ENCODE measurements at regions not wholly inside any gene's neighbourhood (a gene's known extent, or its start where the extent isn't known, plus 50 kb on each side); places are given as distances from the start of the nearest gene placed in this dataset.
A peak's percentile ranks its signal among the peaks of the same experiment; 100 is the strongest.

DNA sequence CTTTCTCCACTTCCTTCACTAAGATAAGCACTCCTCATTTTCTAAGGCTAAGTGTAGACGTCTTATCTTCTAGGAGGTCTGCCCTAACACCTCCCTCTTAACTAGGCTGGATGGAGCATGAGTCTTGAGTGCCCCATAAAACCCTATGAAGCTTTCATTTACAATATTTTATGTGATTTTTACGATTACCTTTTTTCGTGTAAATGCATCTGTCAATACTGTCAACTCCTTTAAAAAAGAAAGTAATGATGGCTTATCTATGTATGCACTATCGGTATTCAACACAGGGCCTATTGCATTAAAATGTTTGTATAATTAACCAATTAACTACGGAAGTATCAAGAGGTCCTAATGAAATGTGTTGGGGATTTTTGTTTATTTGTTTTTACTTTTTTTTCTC lies 156.0 kb upstream of the FAM83B start:
- Histone ChIP-seq H3K36me3 (ENCODE audit: control insufficient read depth in 2 of 2, insufficient read depth in 2 of 2, low read length in 1 of 2) (no peaks in the 10 kb centered on the region), H3K27me3 (ENCODE audit: control insufficient read depth in 2 of 2, insufficient read depth in 1 of 2, low read length in 1 of 2) (no peaks in the 10 kb centered on the region)
- DNase-seq (ENCODE audit: low read depth in 6 of 9, low spot score in 9 of 9): no peak

DNA sequence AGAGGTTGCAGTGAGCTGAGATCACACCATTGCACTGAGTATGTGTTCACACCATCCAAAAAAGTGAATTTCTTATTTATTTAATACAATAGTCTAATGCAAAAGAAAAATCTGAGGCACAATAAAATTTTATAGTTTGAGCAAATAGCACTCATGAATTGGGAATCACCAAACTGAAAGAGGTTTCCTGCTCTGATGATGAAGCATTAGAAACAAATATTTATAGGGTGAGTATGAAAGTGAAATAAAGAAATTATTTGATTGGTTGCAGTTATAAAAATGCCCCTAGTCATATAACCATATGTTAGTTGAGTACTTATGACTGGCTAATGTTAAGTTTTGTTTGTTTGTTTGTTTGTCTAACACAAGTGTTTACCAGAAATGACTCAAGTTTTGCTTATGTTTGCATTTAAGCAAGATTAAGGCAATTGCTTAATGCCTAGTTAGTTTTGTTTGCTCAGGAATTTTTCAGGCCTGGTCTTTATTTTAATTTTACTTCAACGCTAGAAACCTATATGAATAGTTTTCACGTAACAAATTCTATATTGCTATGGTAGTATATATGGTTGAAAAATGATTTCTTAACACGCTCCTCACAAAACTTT lies 151.5 kb upstream of the FAM83B start:
- no peaks in the 10 kb centered on the region for H3K27me3 ChIP-seq (ENCODE audit: control insufficient read depth in 2 of 2, insufficient read depth in 1 of 2, low read length in 1 of 2)
- H3K4me1 ChIP-seq (ENCODE audit: control insufficient read depth in 2 of 2, insufficient read depth in 2 of 2, low read length in 2 of 2): no peaks in the 10 kb centered on the region
- DNase-seq (ENCODE audit: low read depth in 6 of 9, low spot score in 9 of 9): no peak
- WGBS: 98% methylated on average over 3 of the region's 3 CpGs
- H3K9me3 ChIP-seq (ENCODE audit: control insufficient read depth in 2 of 2, insufficient read depth in 1 of 2, low read length in 1 of 2): no peaks in the 10 kb centered on the region
- H3K4me3 ChIP-seq (ENCODE audit: low read length in 2 of 2): no peak overlapping the region
- no peak overlapping the region for H3K27ac ChIP-seq (ENCODE audit: low read depth in 1 of 2, low read length in 1 of 2)
- no peaks in the 10 kb centered on the region for H3K36me3 ChIP-seq (ENCODE audit: control insufficient read depth in 2 of 2, insufficient read depth in 2 of 2, low read length in 1 of 2)

More for the DNA sequence above, 156.0 kb upstream of the FAM83B start:
- Histone ChIP-seq H3K4me1 (ENCODE audit: control insufficient read depth in 2 of 2, insufficient read depth in 2 of 2, low read length in 2 of 2) (no peaks in the 10 kb centered on the region), H3K27ac (ENCODE audit: low read depth in 1 of 2, low read length in 1 of 2) (no peak overlapping the region), H3K4me3 (ENCODE audit: low read length in 2 of 2) (no peak overlapping the region), H3K9me3 (ENCODE audit: control insufficient read depth in 2 of 2, insufficient read depth in 1 of 2, low read length in 1 of 2) (no peaks in the 10 kb centered on the region)
- WGBS: 84% methylated on average over 5 of the region's 5 CpGs

DNA sequence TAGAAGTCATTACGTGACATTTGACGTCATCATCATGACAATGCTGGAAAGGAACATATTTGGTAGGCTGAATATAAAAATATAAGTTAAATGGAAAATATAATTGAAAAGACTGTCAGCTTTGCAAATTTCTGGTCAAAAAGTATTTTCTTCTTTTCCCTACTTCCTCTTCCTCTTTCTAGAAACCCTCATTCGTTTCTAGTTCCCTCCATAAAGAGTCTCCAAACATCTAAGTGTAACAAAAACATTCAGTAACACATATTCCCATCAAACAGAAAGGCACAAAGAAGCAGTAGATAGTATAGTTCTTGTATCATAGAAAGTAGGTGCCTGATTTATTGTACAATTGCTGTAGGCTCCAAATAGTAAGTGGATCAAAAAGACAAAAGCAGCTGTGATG lies 150.8 kb upstream of the FAM83B start:
- H3K4me1 ChIP-seq (ENCODE audit: control insufficient read depth in 2 of 2, insufficient read depth in 2 of 2, low read length in 2 of 2): no peaks in the 10 kb centered on the region
- no peaks in the 10 kb centered on the region for H3K36me3 ChIP-seq (ENCODE audit: control insufficient read depth in 2 of 2, insufficient read depth in 2 of 2, low read length in 1 of 2)
- H3K4me3 ChIP-seq (ENCODE audit: low read length in 2 of 2): no peak overlapping the region
- no peaks in the 10 kb centered on the region for H3K9me3 ChIP-seq (ENCODE audit: control insufficient read depth in 2 of 2, insufficient read depth in 1 of 2, low read length in 1 of 2)
- no peak for DNase-seq (ENCODE audit: low read depth in 6 of 9, low spot score in 9 of 9)
- no peak overlapping the region for H3K27ac ChIP-seq (ENCODE audit: low read depth in 1 of 2, low read length in 1 of 2)
- WGBS: 65% methylated on average over 3 of the region's 3 CpGs
- H3K27me3 ChIP-seq (ENCODE audit: control insufficient read depth in 2 of 2, insufficient read depth in 1 of 2, low read length in 1 of 2): no peaks in the 10 kb centered on the region

DNA sequence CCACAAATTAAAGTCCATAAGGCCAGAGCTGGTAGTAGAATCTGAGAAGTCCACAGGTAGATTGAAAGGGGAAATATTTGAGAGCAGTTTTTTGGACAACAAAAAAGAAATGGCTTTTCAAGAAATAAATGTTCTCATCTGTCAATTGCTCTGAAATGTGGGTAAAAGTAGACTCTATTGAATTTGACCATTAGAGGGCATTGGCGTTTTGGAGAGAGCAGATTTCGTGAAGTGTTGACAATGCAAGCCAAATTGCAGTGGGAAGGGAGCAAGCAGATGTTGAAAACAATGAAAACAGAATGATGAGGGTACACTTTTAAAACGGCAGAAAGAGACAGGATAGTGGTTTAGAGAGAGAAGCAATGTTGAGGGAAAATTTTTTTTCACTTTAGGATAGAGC lies 149.1 kb upstream of the FAM83B start:
- Histone ChIP-seq H3K36me3 (ENCODE audit: control insufficient read depth in 2 of 2, insufficient read depth in 2 of 2, low read length in 1 of 2) (no peaks in the 10 kb centered on the region), H3K27ac (ENCODE audit: low read depth in 1 of 2, low read length in 1 of 2) (no peak overlapping the region), H3K27me3 (ENCODE audit: control insufficient read depth in 2 of 2, insufficient read depth in 1 of 2, low read length in 1 of 2) (no peaks in the 10 kb centered on the region), H3K9me3 (ENCODE audit: control insufficient read depth in 2 of 2, insufficient read depth in 1 of 2, low read length in 1 of 2) (no peaks in the 10 kb centered on the region), H3K4me1 (ENCODE audit: control insufficient read depth in 2 of 2, insufficient read depth in 2 of 2, low read length in 2 of 2) (no peaks in the 10 kb centered on the region), H3K4me3 (ENCODE audit: low read length in 2 of 2) (no peak overlapping the region)
- no peak for DNase-seq (ENCODE audit: low read depth in 6 of 9, low spot score in 9 of 9)
- 82% methylated on average over 3 of the region's 3 CpGs for WGBS

DNA sequence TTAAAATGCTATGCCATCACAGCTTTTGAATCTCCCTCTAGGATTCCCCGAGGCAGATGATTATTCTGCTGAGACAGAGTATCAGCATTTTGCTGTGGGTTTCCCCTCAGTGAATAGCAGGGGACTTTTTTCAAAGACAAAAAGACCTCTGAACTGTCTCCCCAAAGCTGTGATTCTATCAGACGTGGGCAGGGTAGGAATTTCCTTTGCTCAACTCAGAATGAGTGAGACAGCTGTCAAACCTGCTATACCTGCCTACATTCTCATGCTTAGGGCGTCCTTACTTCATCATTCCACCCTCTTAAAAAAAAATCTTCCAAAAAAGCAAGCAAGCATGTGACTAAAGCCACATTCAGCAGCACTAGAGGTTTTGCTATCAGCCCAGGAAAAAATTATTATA lies 147.6 kb upstream of the FAM83B start:
- Histone ChIP-seq H3K36me3 (ENCODE audit: control insufficient read depth in 2 of 2, insufficient read depth in 2 of 2, low read length in 1 of 2) (no peaks in the 10 kb centered on the region), H3K4me3 (ENCODE audit: low read length in 2 of 2) (no peak overlapping the region), H3K27ac (ENCODE audit: low read depth in 1 of 2, low read length in 1 of 2) (peak overlapping the region in 1 of 2 donors; percentile 45), H3K9me3 (ENCODE audit: control insufficient read depth in 2 of 2, insufficient read depth in 1 of 2, low read length in 1 of 2) (no peaks in the 10 kb centered on the region), H3K4me1 (ENCODE audit: control insufficient read depth in 2 of 2, insufficient read depth in 2 of 2, low read length in 2 of 2) (no peaks in the 10 kb centered on the region), H3K27me3 (ENCODE audit: control insufficient read depth in 2 of 2, insufficient read depth in 1 of 2, low read length in 1 of 2) (no peaks in the 10 kb centered on the region)
- DNase-seq (ENCODE audit: low read depth in 6 of 9, low spot score in 9 of 9): no peak
- WGBS: 78% methylated on average over 3 of the region's 3 CpGs

DNA sequence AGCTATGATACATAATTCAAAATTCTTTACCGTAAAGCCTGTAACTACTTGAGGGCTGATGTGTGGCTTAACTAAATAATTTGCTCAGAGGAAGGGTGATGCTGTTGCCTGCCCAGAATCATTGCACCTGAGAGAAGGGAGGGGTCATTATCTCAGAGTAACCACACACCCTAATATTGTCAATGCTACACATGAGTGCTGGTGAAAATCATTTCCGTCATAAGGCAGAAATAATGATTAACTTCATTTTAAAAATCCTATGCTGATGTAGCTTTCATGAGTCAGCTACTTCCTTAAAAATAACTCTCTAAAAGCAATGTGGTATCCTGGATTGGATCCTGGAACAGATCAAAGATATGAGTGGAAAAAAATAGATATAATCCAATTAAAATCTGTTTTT lies 146.4 kb upstream of the FAM83B start:
- Histone ChIP-seq H3K9me3 (ENCODE audit: control insufficient read depth in 2 of 2, insufficient read depth in 1 of 2, low read length in 1 of 2) (no peaks in the 10 kb centered on the region), H3K4me1 (ENCODE audit: control insufficient read depth in 2 of 2, insufficient read depth in 2 of 2, low read length in 2 of 2) (no peaks in the 10 kb centered on the region), H3K27me3 (ENCODE audit: control insufficient read depth in 2 of 2, insufficient read depth in 1 of 2, low read length in 1 of 2) (no peaks in the 10 kb centered on the region), H3K4me3 (ENCODE audit: low read length in 2 of 2) (no peak overlapping the region), H3K27ac (ENCODE audit: low read depth in 1 of 2, low read length in 1 of 2) (no peak overlapping the region), H3K36me3 (ENCODE audit: control insufficient read depth in 2 of 2, insufficient read depth in 2 of 2, low read length in 1 of 2) (no peaks in the 10 kb centered on the region)
- 94% methylated on average over 2 of the region's 2 CpGs for WGBS
- no peak for DNase-seq (ENCODE audit: low read depth in 6 of 9, low spot score in 9 of 9)

DNA sequence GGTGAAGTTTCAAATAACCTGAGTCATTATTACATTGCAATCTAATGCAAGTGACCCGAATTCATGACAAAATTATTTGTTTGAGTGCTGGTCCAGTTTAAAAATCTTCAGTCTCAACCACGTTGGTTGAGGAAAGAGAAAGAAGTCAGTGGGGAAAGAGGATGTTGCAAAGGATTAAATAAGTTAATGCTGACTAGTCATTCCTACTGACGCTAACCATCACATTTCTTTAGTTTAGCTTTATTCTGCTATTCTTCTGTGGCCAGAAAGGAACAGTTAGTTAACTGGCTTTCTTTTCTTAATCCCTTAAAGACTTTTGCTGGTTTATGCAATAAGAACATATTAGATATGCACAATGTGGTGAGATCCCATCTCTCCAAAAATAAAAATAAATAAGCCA lies 143.8 kb upstream of the FAM83B start:
- H3K9me3 ChIP-seq (ENCODE audit: control insufficient read depth in 2 of 2, insufficient read depth in 1 of 2, low read length in 1 of 2): no peaks in the 10 kb centered on the region

DNA sequence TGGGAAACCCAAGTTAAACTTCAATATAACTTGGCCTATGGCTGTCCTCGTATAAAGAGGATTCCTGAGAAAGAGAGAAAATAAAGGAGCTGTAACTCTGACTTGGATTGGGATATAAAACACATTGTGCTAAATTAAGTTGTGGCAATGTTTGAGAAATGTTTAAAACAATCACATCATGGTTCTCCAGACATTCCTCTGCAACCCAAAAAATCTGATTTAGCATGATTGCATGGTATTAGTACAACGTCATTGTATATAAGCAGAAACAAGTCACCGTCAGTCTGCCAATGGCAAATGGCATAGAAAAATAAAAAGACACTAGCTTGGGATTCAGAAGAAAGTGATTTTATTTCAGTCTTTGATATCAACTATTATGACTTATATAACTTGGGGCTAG lies 140.2 kb upstream of the FAM83B start:
- Histone ChIP-seq H3K27me3 (ENCODE audit: control insufficient read depth in 2 of 2, insufficient read depth in 1 of 2, low read length in 1 of 2) (no peaks in the 10 kb centered on the region), H3K9me3 (ENCODE audit: control insufficient read depth in 2 of 2, insufficient read depth in 1 of 2, low read length in 1 of 2) (no peaks in the 10 kb centered on the region), H3K36me3 (ENCODE audit: control insufficient read depth in 2 of 2, insufficient read depth in 2 of 2, low read length in 1 of 2) (no peaks in the 10 kb centered on the region), H3K27ac (ENCODE audit: low read depth in 1 of 2, low read length in 1 of 2) (no peak overlapping the region), H3K4me1 (ENCODE audit: control insufficient read depth in 2 of 2, insufficient read depth in 2 of 2, low read length in 2 of 2) (no peaks in the 10 kb centered on the region), H3K4me3 (ENCODE audit: low read length in 2 of 2) (no peak overlapping the region)
- DNase-seq (ENCODE audit: low read depth in 6 of 9, low spot score in 9 of 9): no peak
- WGBS: 97% methylated on average over 3 of the region's 3 CpGs

More for the DNA sequence above, 143.8 kb upstream of the FAM83B start:
- H3K4me1 ChIP-seq (ENCODE audit: control insufficient read depth in 2 of 2, insufficient read depth in 2 of 2, low read length in 2 of 2): no peaks in the 10 kb centered on the region
- WGBS: 87% methylated on average over 3 of the region's 3 CpGs
- H3K27me3 ChIP-seq (ENCODE audit: control insufficient read depth in 2 of 2, insufficient read depth in 1 of 2, low read length in 1 of 2): no peaks in the 10 kb centered on the region
- DNase-seq (ENCODE audit: low read depth in 6 of 9, low spot score in 9 of 9): no peak
- H3K27ac ChIP-seq (ENCODE audit: low read depth in 1 of 2, low read length in 1 of 2): no peak overlapping the region
- H3K36me3 ChIP-seq (ENCODE audit: control insufficient read depth in 2 of 2, insufficient read depth in 2 of 2, low read length in 1 of 2): no peaks in the 10 kb centered on the region
- no peak overlapping the region for H3K4me3 ChIP-seq (ENCODE audit: low read length in 2 of 2)

DNA sequence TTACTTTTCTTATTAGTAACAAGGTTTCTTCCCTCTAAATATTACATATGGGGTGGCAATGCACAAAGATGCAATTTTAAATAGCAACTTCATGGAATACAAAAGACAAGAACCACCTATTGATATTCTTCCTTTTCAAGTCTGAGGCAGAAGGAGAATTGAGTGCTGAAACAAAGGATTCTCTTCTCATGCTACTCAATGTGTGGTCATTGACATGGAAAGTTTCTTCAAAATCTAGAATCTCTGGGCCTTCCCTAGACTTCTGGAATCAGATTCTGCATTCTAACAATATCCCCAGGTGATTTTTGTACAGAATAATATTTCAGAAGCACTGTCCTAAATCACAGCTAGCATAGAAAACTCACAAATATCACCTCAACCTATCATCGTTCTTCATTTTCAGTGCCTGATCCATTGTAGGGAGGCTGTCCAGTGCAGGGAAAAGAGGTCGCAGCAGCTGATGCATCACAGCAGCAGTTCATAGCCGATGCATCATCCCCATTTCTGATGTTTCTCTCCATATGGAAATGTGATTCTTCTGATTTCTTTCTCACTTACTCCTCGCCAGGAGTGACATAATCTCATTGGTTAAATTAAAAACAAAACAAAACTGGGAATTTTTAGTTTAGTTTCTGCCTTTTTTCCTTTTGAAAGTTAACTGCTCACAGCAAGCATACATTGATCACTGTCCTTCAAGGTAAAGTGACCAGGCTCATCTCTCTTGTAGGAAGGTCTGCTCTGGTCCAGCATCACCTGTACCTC lies 139.5 kb upstream of the FAM83B start:
- no peaks in the 10 kb centered on the region for H3K9me3 ChIP-seq (ENCODE audit: control insufficient read depth in 2 of 2, insufficient read depth in 1 of 2, low read length in 1 of 2)
- H3K4me1 ChIP-seq (ENCODE audit: control insufficient read depth in 2 of 2, insufficient read depth in 2 of 2, low read length in 2 of 2): no peaks in the 10 kb centered on the region
- no peaks in the 10 kb centered on the region for H3K27me3 ChIP-seq (ENCODE audit: control insufficient read depth in 2 of 2, insufficient read depth in 1 of 2, low read length in 1 of 2)
- no peak overlapping the region for H3K27ac ChIP-seq (ENCODE audit: low read depth in 1 of 2, low read length in 1 of 2)
- no peak for DNase-seq (ENCODE audit: low read depth in 6 of 9, low spot score in 9 of 9)
- H3K36me3 ChIP-seq (ENCODE audit: control insufficient read depth in 2 of 2, insufficient read depth in 2 of 2, low read length in 1 of 2): no peaks in the 10 kb centered on the region
- H3K4me3 ChIP-seq (ENCODE audit: low read length in 2 of 2): no peak overlapping the region
- 95% methylated on average over 4 of the region's 4 CpGs for WGBS

Measured in thymus (tissue), 11 donors.